ES-I3 (cell line): ENCODE measurements at regions not wholly inside any gene's neighbourhood (a gene's known extent, or its start where the extent isn't known, plus 50 kb on each side); places are given as distances from the start of the nearest gene placed in this dataset.
"Not testable (repeated sequence)": the region's sequence is repeated elsewhere in the genome, so short reads cannot be mapped to it uniquely, and the experiment has no call there.

Experiments used
- H3K36me3 ChIP-seq: 2 replicates; pipeline ENCODE4 v1.6.1; 2013; ENCODE audit warnings: mild to moderate bottlenecking, low read length, control low read depth, moderate library complexity; ENCODE audit not compliant: insufficient read depth
- H3K4me1 ChIP-seq: 2 replicates; pipeline ENCODE4 v1.6.1; 2013; ENCODE audit warnings: mild to moderate bottlenecking, control low read depth, low read length; ENCODE audit not compliant: insufficient read depth
- H3K9ac ChIP-seq: 2 replicates; pipeline ENCODE4 v1.6.1; 2013; ENCODE audit warnings: low read depth, mild to moderate bottlenecking, low read length, moderate library complexity
- H3K9me3 ChIP-seq: 2 replicates; pipeline ENCODE4 v1.6.1; 2013; ENCODE audit warnings: mild to moderate bottlenecking, low read length, moderate library complexity; ENCODE audit not compliant: control insufficient read depth, insufficient read depth

GRCh38 chr21:35197191-35197590, 148.1 kb upstream of the RUNX1 start:
- Histone ChIP-seq H3K9me3 (peaks cover 2% of the 10 kb centered on the region; the same call in 1 of the 2 replicates), H3K36me3 (no peaks in the 10 kb centered on the region), H3K9ac (no peak overlapping the region), H3K4me1 (no peaks in the 10 kb centered on the region; the same call in 1 of the 2 replicates)

- Histone ChIP-seq H3K9ac (no peak overlapping the region), H3K9me3 (peaks cover 2% of the 10 kb centered on the region; the same call in 1 of the 2 replicates), H3K4me1 (no peaks in the 10 kb centered on the region; the same call in 1 of the 2 replicates), H3K36me3 (no peaks in the 10 kb centered on the region)
Measured at GRCh38 chr21:35196128-35196527, 147.0 kb upstream of the RUNX1 start.

- H3K9me3 ChIP-seq, result peaks cover 2% of the 10 kb centered on the region; the same call in 1 of the 2 replicates
- H3K9ac ChIP-seq, result no peak overlapping the region
- H3K36me3 ChIP-seq, result no peaks in the 10 kb centered on the region
- H3K4me1 ChIP-seq, result no peaks in the 10 kb centered on the region; the same call in 1 of the 2 replicates
Measured at GRCh38 chr21:35195232-35195631, 146.1 kb upstream of the RUNX1 start.

- Histone ChIP-seq H3K36me3 (no peaks in the 10 kb centered on the region), H3K9ac (no peak overlapping the region), H3K4me1 (peaks cover 8% of the 10 kb centered on the region), H3K9me3 (peaks cover 2% of the 10 kb centered on the region; the same call in 1 of the 2 replicates)
Measured at GRCh38 chr21:35191754-35192153, 142.7 kb upstream of the RUNX1 start.

- Histone ChIP-seq H3K4me1 (peaks cover 8% of the 10 kb centered on the region), H3K9ac (no peak overlapping the region), H3K9me3 (peaks cover 2% of the 10 kb centered on the region; the same call in 1 of the 2 replicates), H3K36me3 (no peaks in the 10 kb centered on the region)
Measured at GRCh38 chr21:35191128-35191527, 142.0 kb upstream of the RUNX1 start.

- no peaks in the 10 kb centered on the region for H3K9me3 ChIP-seq
- H3K4me1 ChIP-seq, result peaks cover 8% of the 10 kb centered on the region
- H3K9ac ChIP-seq, result no peak overlapping the region
- no peaks in the 10 kb centered on the region for H3K36me3 ChIP-seq
Measured at GRCh38 chr21:35190201-35190701, 141.1 kb upstream of the RUNX1 start.

GRCh38 chr21:35189077-35189863, 140.2 kb upstream of the RUNX1 start:
- no peaks in the 10 kb centered on the region for H3K36me3 ChIP-seq
- no peak overlapping the region for H3K9ac ChIP-seq
- H3K4me1 ChIP-seq, result peaks cover 8% of the 10 kb centered on the region

GRCh38 chr21:35183389-35183788, 134.3 kb upstream of the RUNX1 start:
- H3K9ac ChIP-seq, H3K36me3 ChIP-seq, H3K9me3 ChIP-seq, H3K4me1 ChIP-seq: not testable (repeated sequence)

More at GRCh38 chr21:35189077-35189863, 140.2 kb upstream of the RUNX1 start:
- H3K9me3 ChIP-seq, result no peaks in the 10 kb centered on the region

GRCh38 chr21:35179990-35180540, 131.0 kb upstream of the RUNX1 start:
- Histone ChIP-seq H3K9me3 (no peaks in the 10 kb centered on the region), H3K4me1 (no peaks in the 10 kb centered on the region), H3K36me3 (no peaks in the 10 kb centered on the region), H3K9ac (no peak overlapping the region)

GRCh38 chr21:35178827-35179226, 129.7 kb upstream of the RUNX1 start:
- H3K9me3 ChIP-seq, result no peaks in the 10 kb centered on the region
- H3K36me3 ChIP-seq, result no peaks in the 10 kb centered on the region
- no peaks in the 10 kb centered on the region for H3K4me1 ChIP-seq
- no peak overlapping the region for H3K9ac ChIP-seq

- Histone ChIP-seq H3K4me1 (no peaks in the 10 kb centered on the region), H3K36me3 (no peaks in the 10 kb centered on the region), H3K9ac (no peak overlapping the region), H3K9me3 (no peaks in the 10 kb centered on the region)
Measured at GRCh38 chr21:35178098-35178497, 129.0 kb upstream of the RUNX1 start.

GRCh38 chr21:35172231-35172630, 123.1 kb upstream of the RUNX1 start:
- H3K9ac ChIP-seq, result no peak overlapping the region
- H3K4me1 ChIP-seq, result no peaks in the 10 kb centered on the region
- no peaks in the 10 kb centered on the region for H3K36me3 ChIP-seq
- H3K9me3 ChIP-seq, result no peaks in the 10 kb centered on the region

GRCh38 chr21:35171385-35171784, 122.3 kb upstream of the RUNX1 start:
- Histone ChIP-seq H3K36me3 (no peaks in the 10 kb centered on the region), H3K4me1 (no peaks in the 10 kb centered on the region), H3K9ac (no peak overlapping the region), H3K9me3 (no peaks in the 10 kb centered on the region)

- no peak overlapping the region for H3K9ac ChIP-seq
- no peaks in the 10 kb centered on the region for H3K4me1 ChIP-seq
- H3K36me3 ChIP-seq, result no peaks in the 10 kb centered on the region
- no peaks in the 10 kb centered on the region for H3K9me3 ChIP-seq
Measured at GRCh38 chr21:35170818-35171217, 121.7 kb upstream of the RUNX1 start.

GRCh38 chr21:35170244-35170643, 121.1 kb upstream of the RUNX1 start:
- H3K36me3 ChIP-seq, result no peaks in the 10 kb centered on the region
- no peaks in the 10 kb centered on the region for H3K4me1 ChIP-seq
- no peak overlapping the region for H3K9ac ChIP-seq
- no peaks in the 10 kb centered on the region for H3K9me3 ChIP-seq
